Cerebellar cortex (tissue), 1 donor: ENCODE measurements at regions not wholly inside any gene's neighbourhood (a gene's known extent, or its start where the extent isn't known, plus 50 kb on each side); places are given as distances from the start of the nearest gene placed in this dataset.
"Not testable (repeated sequence)": the region's sequence is repeated elsewhere in the genome, so short reads cannot be mapped to it uniquely, and the experiment has no call there.

Source experiments
- DNase-seq: peaks from one replicate; pipeline ENCODE4 v3.0.0-alpha.2; 2015; ENCODE audit warnings: low spot score

DNA sequence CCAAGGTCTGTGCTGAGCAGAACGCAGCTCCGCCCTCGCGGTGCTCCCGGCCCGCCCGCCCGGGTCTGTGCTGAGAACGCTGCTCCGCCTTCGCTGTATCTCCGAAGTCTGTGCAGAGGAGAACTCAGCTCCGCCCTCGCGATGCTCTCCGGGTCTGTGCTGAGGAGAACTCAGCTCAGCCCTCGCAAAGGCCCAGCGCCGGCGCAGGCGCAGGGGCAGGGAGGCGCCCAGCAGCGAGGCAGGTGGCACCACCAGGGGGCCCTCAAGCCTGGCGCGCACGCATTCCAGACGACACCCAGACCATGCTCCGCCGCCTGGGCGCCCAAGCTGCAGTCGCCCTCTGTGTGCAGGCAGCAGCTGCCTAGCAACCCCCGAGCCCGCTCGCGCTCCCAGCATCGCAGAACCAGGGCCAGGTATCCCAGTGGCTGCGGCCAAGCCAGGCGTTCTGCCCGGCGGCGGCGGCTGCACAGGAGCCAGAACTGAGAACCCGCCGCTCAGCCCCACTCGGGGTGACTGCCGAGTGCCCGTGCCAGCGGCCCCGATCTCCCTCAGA lies 672.1 kb upstream of the DEFB115 start:
- DNase-seq = peak; percentile 37

DNA sequence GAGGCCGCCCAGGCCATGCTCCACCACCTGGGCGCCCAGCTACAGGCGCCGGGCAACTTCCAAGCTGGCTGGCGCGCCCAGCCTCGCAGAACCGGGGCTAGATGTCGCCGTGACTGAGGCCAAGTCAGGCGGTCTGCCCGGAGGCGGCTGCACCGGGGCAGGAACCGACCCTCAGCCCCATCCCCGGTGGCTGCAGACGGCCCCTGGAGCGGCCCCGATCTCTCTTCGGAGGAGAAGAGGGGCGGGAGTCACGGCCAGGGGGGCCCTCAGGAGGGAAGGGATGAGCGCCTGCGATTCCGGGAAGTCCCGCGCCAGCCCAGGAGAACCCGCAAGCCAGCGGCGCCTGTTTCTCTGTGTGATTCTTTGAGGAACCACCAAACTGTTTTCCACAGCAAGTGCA lies 671.3 kb upstream of the DEFB115 start:
- not testable (repeated sequence) for DNase-seq

DNA sequence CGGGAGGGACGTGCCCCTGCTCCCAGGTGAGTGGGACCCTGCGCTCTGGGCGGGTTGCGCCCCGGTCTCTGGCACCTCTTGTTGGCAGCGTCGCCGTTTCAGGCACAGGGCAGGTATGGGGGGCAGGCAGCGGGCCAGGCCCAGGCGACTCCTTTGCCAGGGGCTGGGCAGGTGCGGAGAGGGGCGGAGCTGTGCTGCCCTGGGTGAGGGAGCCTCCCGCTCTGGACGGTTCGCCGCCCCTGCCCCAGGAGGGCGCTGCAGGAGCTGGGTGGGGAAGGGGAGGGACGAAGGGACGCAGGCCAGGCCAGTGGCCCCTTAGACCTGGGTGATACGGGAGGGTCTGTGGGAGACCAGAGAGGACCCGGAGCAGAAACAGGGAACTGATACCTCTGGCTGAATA lies 663.9 kb upstream of the DEFB115 start:
- DNase-seq = no peak

DNA sequence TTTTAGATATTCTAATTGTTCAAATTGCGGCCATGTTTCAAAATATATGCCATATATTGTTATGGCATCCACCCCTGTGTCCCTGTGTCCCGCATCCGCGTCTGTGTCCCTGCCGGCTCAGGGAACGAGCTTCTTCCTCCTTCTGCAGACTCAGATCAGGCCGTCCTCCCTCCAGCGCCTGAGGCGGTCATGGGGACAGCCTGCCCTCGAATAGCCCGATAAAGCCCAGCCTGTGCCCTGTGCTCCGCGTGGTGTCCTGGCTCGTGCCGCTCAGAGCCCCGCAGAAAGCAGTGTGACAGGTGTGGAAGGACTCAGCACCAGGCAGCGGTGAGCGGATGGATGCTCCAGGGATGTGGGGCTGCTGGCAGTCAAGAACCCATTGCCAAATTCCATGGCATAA lies 663.4 kb upstream of the DEFB115 start:
- DNase-seq = no peak

DNA sequence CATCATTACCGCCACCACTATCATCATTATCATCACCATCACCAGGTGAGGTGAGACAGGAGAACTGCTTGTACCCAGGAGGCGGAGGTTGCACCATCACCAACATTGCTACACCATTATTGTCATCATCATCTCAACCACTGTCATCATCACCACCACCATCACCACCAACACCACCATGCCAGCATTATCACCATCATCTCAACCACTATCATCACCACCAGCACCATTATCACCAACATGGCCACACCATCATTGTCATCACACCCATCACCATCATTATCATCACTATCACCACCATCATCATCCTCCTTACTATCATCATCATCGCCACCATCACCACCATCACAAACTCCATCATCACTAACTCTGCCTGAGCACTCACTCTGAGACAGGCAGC lies 661.8 kb upstream of the DEFB115 start:
- no peak for DNase-seq

DNA sequence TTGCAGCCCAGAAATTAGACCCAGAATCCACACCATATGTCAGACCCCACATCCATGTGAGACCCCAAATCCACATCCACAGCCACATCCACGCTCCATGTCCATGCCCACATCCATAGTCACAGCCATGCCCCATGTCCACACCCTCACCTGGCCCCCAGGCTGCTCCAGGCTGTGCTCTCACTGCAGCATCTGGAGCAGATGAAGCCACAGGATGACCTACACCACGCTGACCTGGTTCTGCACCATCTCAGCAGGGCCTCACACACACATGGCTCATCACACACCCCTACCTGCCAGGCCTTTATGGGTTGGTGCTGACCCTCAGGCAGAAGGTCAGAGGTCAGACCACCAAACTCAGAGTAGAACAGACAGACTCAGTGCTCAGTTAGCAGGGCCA lies 660.0 kb upstream of the DEFB115 start:
- DNase-seq = not testable (repeated sequence)

DNA sequence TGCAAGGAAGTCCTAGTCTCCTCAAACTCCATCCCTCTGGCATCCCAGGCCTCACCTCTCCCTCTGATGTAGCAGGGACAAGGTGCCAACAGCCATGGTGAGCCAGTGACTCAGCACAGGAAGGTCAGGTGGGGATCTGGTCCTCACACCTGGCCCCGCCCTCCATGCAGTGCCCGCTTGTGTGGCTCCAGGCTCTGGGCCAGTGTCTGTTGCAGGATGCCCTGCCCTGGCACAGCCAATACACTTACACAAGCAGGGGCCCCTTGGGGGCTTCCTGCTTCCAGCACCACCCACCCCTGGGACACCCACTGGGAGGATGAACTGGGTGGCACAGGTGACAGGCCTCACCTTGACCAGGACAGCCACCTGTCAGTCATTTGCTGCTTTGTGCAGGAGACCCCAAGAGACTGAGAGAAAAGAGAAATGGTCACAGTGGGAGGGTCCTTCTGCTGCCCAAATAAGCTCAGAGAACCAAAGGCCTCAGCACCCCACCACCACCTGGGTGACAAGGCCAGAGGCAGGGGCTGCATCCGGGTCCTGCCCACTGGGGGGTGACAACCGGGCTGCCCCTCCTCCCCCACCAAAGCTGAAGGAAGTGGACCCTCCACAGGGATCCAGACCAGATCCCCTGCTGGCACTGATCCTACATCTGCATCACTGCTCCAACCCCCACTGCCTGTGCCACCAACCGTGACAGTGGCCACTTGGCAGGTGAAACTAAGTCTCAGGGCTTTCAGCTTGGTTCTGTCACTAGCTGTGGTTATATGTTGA lies 658.8 kb upstream of the DEFB115 start:
- DNase-seq = no peak

DNA sequence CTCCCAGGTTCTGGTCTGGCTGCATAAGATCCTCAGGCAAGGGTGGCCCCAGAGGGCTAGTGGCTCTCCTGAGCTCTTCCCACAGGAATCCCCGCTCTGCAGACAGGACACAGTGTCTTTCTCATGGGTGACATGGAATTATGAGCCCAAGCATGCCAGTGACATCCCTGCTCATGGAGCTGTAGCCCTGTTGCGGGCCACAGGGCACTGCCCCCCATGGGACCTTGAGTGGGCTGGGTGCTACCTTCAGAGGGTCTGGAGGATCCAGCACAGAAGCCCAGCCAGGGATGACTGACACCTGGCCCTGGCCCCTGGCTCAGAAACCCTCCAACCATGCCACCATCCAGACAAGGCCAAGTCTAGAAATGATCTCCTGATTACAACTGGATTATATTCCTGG lies 657.5 kb upstream of the DEFB115 start:
- DNase-seq = no peak

DNA sequence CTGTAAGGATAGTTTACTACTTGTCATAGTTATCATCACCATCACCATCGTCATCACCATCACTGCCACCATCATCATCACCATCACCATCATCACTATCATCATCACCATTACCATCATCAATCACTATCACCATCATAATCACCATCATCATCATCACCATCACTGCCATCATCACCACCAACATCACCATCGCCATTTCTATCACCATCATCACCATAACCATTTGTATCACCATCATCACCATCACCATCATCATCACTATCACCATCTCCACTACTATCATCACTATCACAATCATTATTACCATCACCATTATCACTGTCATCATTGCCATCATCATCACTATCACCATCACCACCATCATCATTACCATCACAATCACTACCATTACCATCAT lies 655.5 kb upstream of the DEFB115 start:
- no peak for DNase-seq

DNA sequence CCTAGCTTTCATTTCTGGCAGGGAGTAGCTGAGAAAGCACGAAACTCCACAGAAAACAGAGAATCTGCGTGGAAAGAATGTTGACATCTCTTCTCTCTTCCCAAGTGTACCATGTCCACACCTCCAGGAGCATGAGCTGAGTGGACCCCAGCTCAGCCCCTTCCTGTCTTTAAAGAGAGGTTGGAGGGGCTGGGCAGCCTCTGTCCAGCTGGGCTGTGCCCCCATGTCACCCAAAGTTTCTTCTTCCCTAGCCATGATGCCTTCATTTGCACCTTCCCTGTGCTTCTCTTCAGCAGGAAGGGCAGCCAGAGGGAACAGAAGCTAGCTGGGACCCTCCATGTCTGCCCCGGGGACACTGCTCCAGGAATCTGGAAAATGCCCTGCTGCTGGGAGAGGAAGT lies 655.0 kb upstream of the DEFB115 start:
- no peak for DNase-seq

DNA sequence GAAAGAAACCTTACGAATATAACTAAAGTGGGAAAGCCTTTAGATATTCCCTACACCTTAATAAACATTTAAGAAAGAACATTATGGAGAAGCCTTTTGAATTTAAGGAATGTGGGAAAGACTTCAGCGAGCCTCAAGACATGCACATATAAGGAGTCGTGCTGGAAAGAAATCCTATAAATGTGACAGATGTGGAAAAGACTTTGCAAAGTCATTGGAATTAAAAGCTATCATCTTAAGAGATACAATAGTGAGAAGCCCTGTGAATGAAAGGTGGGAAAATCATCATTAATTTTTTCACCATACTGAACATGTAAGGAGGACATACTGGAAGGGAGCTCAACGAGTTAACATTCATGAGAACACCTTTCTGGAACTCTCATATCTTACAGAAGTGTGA lies 650.5 kb upstream of the DEFB115 start:
- DNase-seq = no peak

DNA sequence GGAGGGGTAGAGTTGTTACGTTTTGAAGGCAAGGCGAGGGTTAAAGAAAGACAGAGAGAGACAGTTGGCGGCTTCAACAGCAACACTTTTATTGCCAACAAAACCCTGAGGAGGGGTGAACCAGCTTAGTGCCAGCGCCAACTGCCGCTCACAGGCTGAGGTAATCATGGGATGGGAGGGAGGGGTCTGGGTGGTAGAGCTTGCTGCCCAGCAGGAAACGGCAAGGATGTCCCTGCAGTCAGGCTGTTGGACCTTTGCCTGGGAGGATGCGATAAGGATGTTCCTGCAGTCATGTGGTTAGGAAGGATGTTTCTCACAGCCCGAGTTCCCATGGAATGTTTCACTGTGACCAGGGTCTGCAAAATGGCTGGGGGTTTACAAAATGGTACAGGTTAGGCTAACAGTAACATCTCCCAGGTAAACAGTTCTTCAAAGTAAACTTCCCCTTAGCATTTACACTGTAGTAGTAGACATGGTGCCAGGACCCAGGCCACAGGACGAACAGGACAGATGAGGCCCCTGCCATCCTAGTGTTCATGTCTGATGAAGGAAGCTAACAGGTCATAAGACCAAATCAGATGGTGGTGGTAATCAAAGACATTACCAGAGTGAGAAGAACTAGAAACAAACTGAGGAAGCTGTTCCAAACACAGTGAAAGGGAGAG lies 647.3 kb upstream of the DEFB115 start:
- DNase-seq = no peak

DNA sequence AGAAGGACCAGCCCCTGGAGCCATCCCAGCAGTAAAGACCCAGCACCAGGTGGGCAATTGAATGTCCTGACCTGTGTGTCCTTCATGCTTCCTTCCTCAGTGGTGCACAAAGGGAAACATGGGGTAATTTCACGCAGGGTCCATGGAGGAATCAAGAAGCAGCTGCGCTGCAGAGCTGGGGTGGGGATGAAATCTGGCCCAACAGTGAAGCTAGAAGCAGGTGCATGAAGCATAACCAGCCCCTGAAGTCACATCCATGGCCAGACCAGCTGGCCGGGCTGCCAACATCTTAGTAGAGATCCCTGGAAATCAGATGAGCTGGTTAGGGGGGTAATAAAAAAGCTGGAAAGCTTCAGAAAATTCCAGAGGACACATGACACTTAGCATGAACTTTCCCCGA lies 646.7 kb upstream of the DEFB115 start:
- no peak for DNase-seq

DNA sequence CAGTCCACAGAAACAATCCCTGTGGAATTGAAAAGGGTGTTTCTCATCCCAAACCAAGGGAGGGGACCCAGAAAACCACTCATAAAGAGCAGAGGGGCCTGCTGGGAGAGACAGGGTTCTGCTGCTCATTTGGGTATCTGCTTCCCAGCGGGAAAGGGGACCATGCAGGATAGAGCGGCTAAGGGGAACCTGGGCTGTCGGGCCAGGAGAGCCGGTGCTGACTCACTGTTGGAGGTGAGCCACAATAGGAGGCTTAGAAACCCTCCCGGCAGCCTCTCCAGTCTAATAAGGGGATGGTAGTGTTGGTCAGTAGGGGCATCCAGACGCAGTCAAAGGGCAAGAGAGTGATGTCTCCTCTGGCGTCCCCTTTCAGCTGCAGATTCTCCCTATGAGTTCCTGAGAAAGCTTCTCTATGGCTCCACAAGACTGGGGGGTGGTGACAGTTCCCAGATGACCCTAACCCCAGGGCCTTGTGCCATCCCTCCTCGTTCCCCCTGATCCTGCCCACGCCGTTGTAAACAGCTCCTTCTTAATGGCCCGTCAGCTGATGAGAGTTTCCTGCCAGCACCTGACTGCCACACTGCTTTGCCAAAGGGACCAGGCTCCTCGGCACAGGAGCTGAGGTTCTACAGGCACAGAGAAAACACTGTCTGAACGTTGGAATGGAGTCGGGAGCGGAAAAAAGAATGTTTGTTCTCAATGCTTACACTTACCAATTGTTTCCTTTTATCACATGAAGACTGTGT lies 646.1 kb upstream of the DEFB115 start:
- DNase-seq = no peak

DNA sequence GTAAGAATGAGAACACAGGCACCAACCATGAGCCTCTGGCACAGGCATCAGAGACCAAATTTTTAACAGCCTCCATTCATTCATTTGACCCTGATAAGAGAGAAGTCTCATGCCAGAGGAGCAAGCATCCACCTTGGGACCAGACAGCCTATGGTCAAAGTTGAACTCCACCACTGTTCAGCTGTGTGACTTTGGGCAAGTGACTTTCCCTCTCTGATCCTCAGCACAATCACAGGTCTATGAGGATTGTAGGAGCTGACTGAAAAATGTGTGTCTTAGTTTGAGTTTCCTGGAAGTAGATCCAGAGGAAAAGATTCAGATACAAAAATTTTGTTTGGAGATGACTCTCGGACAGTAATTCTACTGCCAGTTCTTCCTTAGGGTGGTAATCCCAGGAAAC lies 645.1 kb upstream of the DEFB115 start:
- no peak for DNase-seq

DNA sequence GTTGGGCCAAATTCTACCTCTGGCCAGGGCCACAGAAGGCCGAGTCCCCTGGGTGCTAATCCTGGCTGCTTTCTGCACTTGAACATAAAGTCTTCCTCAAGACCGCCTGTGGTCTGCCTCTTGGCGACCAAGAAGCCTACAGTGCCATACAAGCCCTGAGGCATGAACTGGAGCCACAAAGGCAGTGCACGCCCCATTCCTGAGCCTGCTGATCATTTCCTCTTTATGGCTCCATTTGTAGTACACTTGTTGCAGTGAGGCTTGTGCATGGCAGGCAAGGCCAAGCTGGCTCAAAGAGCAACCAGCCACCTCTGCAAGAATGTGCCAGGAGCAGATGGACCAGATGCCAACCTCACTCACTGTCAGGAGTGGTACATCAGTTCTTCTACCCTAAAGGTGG lies 636.1 kb upstream of the DEFB115 start:
- not testable (repeated sequence) for DNase-seq

DNA sequence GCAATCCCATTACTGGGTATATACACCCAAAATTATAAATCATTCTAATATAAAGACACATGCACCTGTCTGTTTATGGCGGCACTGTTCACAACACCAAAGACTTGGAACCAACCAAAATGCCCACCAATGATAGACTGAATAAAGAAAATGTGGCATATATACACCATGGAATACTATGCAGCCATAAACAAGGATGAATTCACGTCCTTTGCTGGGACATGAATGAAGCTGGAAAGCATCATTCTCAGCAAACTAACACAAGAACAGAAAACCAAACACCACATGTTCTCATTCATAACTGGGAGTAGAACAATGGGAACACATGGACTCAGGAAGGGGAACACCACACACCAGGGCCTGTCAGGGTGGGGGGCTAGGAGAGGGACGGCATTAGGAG lies 633.2 kb upstream of the DEFB115 start:
- not testable (repeated sequence) for DNase-seq

DNA sequence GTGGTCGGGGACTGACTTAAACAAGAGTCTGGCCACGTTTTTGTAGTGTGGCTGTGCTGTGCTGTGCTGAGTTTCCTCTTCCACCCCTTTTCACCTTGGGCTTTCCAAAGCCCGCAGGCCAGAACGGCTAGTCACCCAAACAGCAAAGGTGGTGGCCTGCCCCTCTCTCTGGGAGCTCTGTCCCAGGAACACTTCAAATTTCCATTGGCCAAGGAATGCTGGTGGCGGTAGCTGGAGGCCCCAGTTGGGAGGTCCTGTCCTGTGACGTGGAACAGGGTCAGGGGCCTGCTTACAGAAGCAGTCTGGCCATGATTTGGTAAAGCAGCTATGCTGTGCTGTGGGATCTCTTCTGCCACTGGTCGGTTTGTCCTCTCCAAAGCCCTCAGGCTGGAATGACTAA lies 628.1 kb upstream of the DEFB115 start:
- DNase-seq = not testable (repeated sequence)

DNA sequence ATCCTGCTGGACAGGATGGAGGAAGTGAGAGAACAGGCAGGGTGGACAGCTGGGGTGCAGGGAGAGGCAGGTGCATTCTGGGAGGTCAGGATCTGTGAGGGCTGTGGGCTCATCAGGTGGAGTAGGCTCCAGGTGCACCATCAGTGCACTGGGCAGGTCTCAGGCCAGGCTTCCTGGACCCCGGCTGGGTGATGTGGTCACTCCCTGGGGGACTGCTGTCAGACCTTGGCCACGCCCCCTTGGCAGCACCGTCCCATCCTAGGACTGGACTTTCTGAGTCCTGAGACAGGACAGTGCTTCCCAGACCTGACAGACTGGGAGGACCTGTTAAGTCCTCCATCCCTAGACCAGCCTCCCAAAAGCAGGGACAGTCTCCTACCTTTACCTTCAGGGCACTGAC lies 626.7 kb upstream of the DEFB115 start:
- no peak for DNase-seq

DNA sequence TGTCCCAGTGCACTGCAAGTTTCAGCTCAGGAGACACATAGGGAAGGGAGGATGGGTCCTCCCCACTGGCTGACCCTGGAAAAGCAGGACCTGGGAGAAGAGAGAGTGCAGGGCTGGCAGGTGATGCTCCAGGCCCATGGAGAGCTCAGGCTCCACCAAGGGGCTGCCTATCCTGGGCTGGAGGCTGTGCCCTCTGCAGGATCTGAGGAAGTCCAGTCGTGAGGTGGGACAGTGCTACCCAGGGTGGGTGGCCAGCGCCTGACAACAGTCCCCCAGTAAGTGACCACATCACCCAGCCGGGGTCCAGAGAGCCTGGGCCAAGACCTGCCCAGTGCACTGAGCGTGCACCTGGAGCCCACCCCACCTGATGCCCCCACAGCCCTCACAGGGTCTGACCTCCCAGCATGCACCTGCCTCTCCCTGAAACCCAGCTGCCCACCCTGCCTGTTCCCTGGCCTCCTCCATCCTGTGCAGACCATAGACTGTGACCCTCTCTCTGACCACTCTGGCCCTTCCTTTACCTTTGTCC lies 626.1 kb upstream of the DEFB115 start:
- DNase-seq = not testable (repeated sequence)

DNA sequence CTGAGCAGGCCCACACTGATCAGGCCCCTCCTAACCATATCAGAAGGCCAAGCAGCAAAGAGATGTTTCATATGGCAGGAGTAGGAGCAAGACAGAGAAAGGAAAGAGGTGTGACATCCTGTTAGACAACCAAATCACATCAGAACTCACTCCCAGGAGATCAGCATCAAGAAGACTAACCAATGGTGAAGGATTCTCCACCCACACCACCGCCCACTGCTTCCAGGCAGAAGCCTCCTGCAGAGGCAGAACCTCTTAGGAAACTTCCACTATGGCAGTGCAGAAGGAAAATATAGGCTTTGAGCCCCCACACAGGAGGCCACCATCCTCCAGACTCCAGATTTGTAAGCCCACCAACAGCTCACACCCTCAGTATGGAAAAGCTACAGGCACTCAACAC lies 624.7 kb upstream of the DEFB115 start:
- DNase-seq = not testable (repeated sequence)

DNA sequence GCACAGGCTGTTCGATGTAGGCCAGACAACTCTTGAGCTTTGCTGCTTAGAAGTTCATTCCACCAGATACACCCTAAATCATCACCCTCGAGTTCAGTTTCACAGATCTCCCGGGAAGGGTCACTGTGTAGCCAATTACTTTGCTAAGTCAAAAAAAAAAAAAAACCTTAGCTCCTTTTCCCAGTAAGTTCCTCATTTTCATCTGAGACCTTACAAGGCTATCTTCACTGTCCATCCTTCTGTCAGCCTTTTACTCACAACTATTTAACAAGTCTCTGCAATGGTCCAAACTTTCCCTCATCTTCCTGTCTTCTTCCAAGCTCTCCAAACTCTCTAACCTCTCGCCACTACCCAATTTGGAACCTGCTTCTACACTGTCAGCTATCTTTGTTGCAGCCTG lies 615.9 kb upstream of the DEFB115 start:
- DNase-seq = not testable (repeated sequence)

DNA sequence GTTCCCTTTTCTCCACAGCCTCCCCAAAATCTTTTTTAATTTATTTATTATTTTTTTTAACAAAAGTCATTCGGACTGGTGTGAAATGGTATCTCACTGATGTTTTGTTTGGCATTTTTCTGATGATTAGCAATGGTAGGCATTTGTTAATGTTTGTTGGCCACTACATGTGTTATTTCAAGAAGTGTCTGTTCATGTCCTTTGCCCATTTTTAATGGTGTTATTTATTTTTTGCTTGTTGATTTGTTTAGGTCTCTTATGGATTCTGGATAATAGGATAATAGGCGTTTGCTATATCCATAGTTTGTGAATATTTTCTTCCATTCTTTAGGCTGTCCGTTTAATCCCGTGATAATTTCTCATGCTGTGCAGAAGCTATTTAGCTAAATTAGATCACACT lies 596.5 kb upstream of the DEFB115 start:
- not testable (repeated sequence) for DNase-seq
